OCI-LY7 (cell line): ENCODE measurements at regions not wholly inside any gene's neighbourhood (a gene's known extent, or its start where the extent isn't known, plus 50 kb on each side); places are given as distances from the start of the nearest gene placed in this dataset.
A peak's percentile ranks its signal among the peaks of the same experiment; 100 is the strongest.

Experiments
- BruUV-seq: library from RNA; stranded (reverse); fragments of 400-500 nt; replicated peaks from 2 replicates; lab custom pipeline; 2021; lab: Mats Ljungman, UMichigan
- CTCF ChIA-PET: fragments of 300-600 bp; sonication (Branson Sonifier 250); formaldehyde crosslinking; loops from one replicate; lab custom pipeline; 2022; ENCODE audit warnings: antibody characterized with exemption; ENCODE audit not compliant: unreplicated experiment; lab: Charles Lee
- POLR2A ChIA-PET: fragments of 300-600 bp; sonication (Branson Sonifier 250); formaldehyde crosslinking; loops from one replicate; lab custom pipeline; 2022; ENCODE audit warnings: antibody characterized with exemption; lab: Charles Lee
- DNase-seq: peaks from one replicate; pipeline ENCODE4 v3.0.0-alpha.2; 2015; ENCODE audit warnings: low spot score
- H2AFZ ChIP-seq: fragments of 200-600 bp; sonication (generic), shearing (Covaris generic); 2 replicates; pipeline ENCODE4 v1.6.1; 2014; ENCODE audit warnings: mild to moderate bottlenecking, antibody characterized with exemption, low read length, moderate library complexity
- H3K27ac ChIP-seq: fragments of 200-600 bp; sonication (generic); 2 replicates; pipeline ENCODE4 v1.5.1; 2014; ENCODE audit warnings: mixed run types, low read depth, mild to moderate bottlenecking, moderate library complexity, low read length, inconsistent platforms; ENCODE audit not compliant: poor library complexity, severe bottlenecking
- H3K36me3 ChIP-seq: fragments of 200-600 bp; sonication (generic); 2 replicates; pipeline ENCODE4 v1.6.1; 2014; ENCODE audit warnings: mild to moderate bottlenecking, antibody characterized with exemption, low read length, moderate library complexity, mixed read lengths; ENCODE audit not compliant: insufficient read depth
- H3K4me1 ChIP-seq: fragments of 200-600 bp; sonication (generic); 2 replicates; pipeline ENCODE4 v1.5.1; 2014; ENCODE audit warnings: mild to moderate bottlenecking, low read length; ENCODE audit not compliant: insufficient read depth, poor library complexity, severe bottlenecking
- H3K4me2 ChIP-seq: fragments of 200-600 bp; sonication (generic); 2 replicates; pipeline ENCODE4 v1.6.1; 2014; ENCODE audit warnings: mild to moderate bottlenecking, low read length
- H3K4me3 ChIP-seq: fragments of 200-600 bp; sonication (generic); 2 replicates; pipeline ENCODE4 v1.5.1; 2014; ENCODE audit warnings: mild to moderate bottlenecking, low read depth, low read length; ENCODE audit not compliant: poor library complexity, severe bottlenecking
- H3K79me2 ChIP-seq: fragments of 200-600 bp; sonication (generic); 2 replicates; pipeline ENCODE4 v1.6.1; 2016; ENCODE audit warnings: low read depth, mild to moderate bottlenecking, low read length, moderate library complexity, mixed read lengths; ENCODE audit not compliant: insufficient read depth
- H3K9me2 ChIP-seq: fragments of 200-600 bp; sonication (generic); 2 replicates; pipeline ENCODE4 v1.6.1; 2016; ENCODE audit warnings: mild to moderate bottlenecking, low read length, mixed read lengths; ENCODE audit not compliant: insufficient read depth
- H3K9me3 ChIP-seq: fragments of 200-600 bp; sonication (generic); 2 replicates; pipeline ENCODE4 v1.6.1; 2014; ENCODE audit warnings: mild to moderate bottlenecking, mixed run types, low read length, mixed read lengths
- H4K20me1 ChIP-seq: fragments of 200-600 bp; sonication (generic); 2 replicates; pipeline ENCODE4 v1.6.1; 2014; ENCODE audit warnings: mild to moderate bottlenecking, antibody characterized with exemption, low read length, moderate library complexity, mixed read lengths; ENCODE audit not compliant: insufficient read depth
- EZH2phosphoT487 ChIP-seq: fragments of 200-600 bp; sonication (generic); IDR thresholded peaks from 2 replicates; pipeline ENCODE4 v1.6.1; 2018; ENCODE audit warnings: low read depth, borderline replicate concordance, mild to moderate bottlenecking, mixed run types, antibody characterized with exemption, low read length, moderate library complexity, mixed read lengths
- intact Hi-C: fragments of 100-400 bp; cut with micrococcal nuclease; formaldehyde crosslinking; loops from one replicate; pipeline ENCODE4 v1.10.0; 2022; ENCODE audit not compliant: unreplicated experiment
- TF ChIP-seq, protein P1 (sequence below): fragments of 200-600 bp; sonication (generic); conservative IDR thresholded peaks from 2 replicates; pipeline ENCODE4 v1.5.1; 2014; ENCODE audit warnings: mild to moderate bottlenecking, antibody characterized with exemption, low read length, moderate library complexity, mixed read lengths

GRCh38 chr2:22497064-22497463 is 887.9 kb upstream of the KLHL29 start:
- POLR2A ChIA-PET: interaction anchor here (0.7 kb wide), 1 partner anchor 48 kb away, joined by 3 read pairs; no protein-coding TSS in a partner anchor
- no TSS peak for BruUV-seq

DNA sequence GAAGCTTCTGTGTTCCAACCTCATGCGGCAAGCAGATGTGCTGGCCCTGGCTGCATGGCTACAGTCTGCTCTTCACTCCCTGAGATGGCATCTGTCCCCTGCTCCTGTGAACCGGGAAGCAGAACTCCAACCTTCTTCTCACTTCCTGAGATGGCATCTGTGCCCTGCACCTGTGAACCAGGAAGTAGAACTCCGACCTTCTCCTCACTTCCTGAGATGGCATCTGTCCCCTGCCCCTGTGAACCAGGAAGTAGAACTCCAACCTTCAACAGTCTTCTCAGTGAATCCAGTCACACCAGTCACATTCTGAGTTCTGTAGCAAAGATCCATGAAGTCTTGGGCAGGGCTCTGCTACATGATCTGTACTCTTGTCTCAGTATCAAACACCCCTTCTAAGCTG is 887.2 kb upstream of the KLHL29 start:
- intact Hi-C loops: no loop called here

More at GRCh38 chr2:22497064-22497463, 887.9 kb upstream of the KLHL29 start:
- Histone ChIP-seq H3K9me2 (no peaks in the 10 kb centered on the region), H3K4me3 (no peak overlapping the region), H3K4me1 (no peaks in the 10 kb centered on the region), H2AFZ (peak overlapping the region; percentile 94; the same call in 1 of the 2 replicates), H3K4me2 (no peak overlapping the region), H3K9me3 (no peaks in the 10 kb centered on the region), H3K79me2 (no peaks in the 10 kb centered on the region), H3K27ac (no peak overlapping the region), H3K36me3 (no peaks in the 10 kb centered on the region), H4K20me1 (no peaks in the 10 kb centered on the region)
- TF ChIP-seq, protein P1, sequence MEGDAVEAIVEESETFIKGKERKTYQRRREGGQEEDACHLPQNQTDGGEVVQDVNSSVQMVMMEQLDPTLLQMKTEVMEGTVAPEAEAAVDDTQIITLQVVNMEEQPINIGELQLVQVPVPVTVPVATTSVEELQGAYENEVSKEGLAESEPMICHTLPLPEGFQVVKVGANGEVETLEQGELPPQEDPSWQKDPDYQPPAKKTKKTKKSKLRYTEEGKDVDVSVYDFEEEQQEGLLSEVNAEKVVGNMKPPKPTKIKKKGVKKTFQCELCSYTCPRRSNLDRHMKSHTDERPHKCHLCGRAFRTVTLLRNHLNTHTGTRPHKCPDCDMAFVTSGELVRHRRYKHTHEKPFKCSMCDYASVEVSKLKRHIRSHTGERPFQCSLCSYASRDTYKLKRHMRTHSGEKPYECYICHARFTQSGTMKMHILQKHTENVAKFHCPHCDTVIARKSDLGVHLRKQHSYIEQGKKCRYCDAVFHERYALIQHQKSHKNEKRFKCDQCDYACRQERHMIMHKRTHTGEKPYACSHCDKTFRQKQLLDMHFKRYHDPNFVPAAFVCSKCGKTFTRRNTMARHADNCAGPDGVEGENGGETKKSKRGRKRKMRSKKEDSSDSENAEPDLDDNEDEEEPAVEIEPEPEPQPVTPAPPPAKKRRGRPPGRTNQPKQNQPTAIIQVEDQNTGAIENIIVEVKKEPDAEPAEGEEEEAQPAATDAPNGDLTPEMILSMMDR: no peak
- TF ChIP-seq EZH2phosphoT487: no peak
- CTCF ChIA-PET: no interaction called here
- intact Hi-C loops: no loop called here
- DNase-seq: no peak

More for the DNA sequence above, 887.2 kb upstream of the KLHL29 start:
- no peaks in the 10 kb centered on the region for H3K4me1 ChIP-seq
- TF ChIP-seq, protein P1: no peak
- no peak for TF ChIP-seq EZH2phosphoT487
- POLR2A ChIA-PET: interaction anchor here (0.7 kb wide), 1 partner anchor 47 kb away, joined by 3 read pairs; no protein-coding TSS in a partner anchor
- H3K9me2 ChIP-seq: no peaks in the 10 kb centered on the region
- no TSS peak for BruUV-seq
- H3K9me3 ChIP-seq: no peaks in the 10 kb centered on the region
- H3K4me3 ChIP-seq: no peak overlapping the region
- peak overlapping the region; percentile 94 for H2AFZ ChIP-seq
- H3K36me3 ChIP-seq: no peaks in the 10 kb centered on the region
- H3K4me2 ChIP-seq: no peak overlapping the region
- CTCF ChIA-PET: no interaction called here
- H3K79me2 ChIP-seq: no peaks in the 10 kb centered on the region
- DNase-seq: peak; percentile 11
- no peak overlapping the region for H3K27ac ChIP-seq
- no peaks in the 10 kb centered on the region for H4K20me1 ChIP-seq
